ENCODE measurements at regions not wholly inside any gene's neighbourhood (a gene's known extent, or its start where the extent isn't known, plus 50 kb on each side); places are given as distances from the start of the nearest gene placed in this dataset.

DNA sequence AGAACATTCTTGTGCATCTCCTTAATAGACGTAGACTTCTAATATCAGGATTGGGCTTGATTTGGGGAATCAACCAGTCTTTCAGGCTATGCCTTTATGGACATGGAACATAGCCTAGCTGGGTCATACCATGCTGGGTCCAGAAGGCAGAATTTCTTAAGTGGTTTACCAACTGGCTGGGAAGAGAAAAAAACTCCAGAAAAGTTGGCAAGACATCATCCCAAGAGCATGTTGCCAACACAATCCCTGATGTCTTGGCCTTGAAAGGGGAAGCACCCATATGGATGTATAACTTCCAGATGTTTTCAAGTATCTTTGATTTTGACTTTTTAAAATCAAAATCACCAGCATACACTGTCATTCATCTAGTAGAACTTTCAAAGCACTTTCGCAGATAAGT lies 138.0 kb upstream of the FGF13 start (continued):
- TF ChIP-seq TCF12 (IDR thresholded peaks at IDR 0.05; ENCODE audit: low read depth, low read length) (no peak), EZH2 (IDR thresholded peaks at IDR 0.05; ENCODE audit: low read depth, low read length, severe bottlenecking) (no peak), KDM4A (IDR thresholded peaks at IDR 0.05; ENCODE audit: low read depth, low read length, severe bottlenecking) (no peak), RXRA (IDR thresholded peaks at IDR 0.05; ENCODE audit: insufficient read depth, low read depth, low read length) (no peak), KDM1A (IDR thresholded peaks at IDR 0.05; ENCODE audit: borderline replicate concordance, low read length) (no peak), GTF2F1 (IDR thresholded peaks at IDR 0.05; ENCODE audit: borderline replicate concordance, low read depth, low read length) (no peak)
- TF ChIP-seq, protein P1, sequence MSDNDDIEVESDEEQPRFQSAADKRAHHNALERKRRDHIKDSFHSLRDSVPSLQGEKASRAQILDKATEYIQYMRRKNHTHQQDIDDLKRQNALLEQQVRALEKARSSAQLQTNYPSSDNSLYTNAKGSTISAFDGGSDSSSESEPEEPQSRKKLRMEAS (IDR thresholded peaks at IDR 0.05): no peak
- TF ChIP-seq, protein P2, sequence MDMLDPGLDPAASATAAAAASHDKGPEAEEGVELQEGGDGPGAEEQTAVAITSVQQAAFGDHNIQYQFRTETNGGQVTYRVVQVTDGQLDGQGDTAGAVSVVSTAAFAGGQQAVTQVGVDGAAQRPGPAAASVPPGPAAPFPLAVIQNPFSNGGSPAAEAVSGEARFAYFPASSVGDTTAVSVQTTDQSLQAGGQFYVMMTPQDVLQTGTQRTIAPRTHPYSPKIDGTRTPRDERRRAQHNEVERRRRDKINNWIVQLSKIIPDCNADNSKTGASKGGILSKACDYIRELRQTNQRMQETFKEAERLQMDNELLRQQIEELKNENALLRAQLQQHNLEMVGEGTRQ (IDR thresholded peaks at IDR 0.05; ENCODE audit: low read length): no peak
